CD4-positive, alpha-beta T cell treated with Interleukin-1 beta for 1 hour (primary cell): ENCODE measurements at regions not wholly inside any gene's neighbourhood (a gene's known extent, or its start where the extent isn't known, plus 50 kb on each side); places are given as distances from the start of the nearest gene placed in this dataset.

Experiments
- DNase-seq, 2 donors: peaks; one replicate each; pipeline ENCODE4 v3.0.0-alpha.2; 2020 to 2022

DNA sequence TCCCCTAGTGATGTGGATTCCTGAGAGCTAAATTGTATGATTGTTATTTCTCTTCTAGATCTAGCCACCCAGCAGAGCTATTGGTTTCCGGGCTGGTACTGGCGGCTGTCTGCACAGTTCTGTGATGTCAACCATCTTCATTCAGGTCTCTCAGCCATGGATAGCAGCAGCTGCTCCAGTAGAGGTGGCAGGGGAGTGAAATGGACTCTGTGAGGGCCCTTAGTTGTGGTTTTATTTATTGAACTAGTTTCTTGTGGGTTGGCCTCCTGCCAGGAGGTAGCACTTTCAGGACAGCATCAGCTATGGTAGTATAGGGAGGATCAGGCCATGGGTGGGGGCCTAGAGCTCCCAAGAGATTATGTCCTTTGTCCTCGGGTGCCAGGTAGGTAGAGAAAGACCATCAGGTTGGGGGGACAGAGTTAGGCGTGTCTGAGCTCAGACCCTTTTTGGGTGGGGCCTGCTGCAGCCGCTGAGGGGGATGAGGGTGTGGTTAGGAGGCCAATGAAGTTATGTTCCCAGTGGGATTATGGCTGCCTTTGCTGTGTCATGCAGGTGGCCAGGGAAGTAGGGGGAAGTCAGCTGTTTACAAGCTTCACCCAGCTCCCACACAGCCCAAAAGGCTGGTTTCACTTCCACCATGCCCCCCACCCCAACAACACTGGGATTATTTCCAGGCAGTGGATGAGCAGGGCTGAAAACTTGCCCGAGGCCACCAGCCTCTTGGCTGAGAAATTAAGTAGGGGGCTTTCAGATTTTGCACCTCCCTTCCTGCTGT is 55.1 kb upstream of the RGS4 start:
- no peak for DNase-seq

GRCh38 chr1:163006051-163006834 is 62.9 kb upstream of the RGS4 start:
- no peak for DNase-seq

DNA sequence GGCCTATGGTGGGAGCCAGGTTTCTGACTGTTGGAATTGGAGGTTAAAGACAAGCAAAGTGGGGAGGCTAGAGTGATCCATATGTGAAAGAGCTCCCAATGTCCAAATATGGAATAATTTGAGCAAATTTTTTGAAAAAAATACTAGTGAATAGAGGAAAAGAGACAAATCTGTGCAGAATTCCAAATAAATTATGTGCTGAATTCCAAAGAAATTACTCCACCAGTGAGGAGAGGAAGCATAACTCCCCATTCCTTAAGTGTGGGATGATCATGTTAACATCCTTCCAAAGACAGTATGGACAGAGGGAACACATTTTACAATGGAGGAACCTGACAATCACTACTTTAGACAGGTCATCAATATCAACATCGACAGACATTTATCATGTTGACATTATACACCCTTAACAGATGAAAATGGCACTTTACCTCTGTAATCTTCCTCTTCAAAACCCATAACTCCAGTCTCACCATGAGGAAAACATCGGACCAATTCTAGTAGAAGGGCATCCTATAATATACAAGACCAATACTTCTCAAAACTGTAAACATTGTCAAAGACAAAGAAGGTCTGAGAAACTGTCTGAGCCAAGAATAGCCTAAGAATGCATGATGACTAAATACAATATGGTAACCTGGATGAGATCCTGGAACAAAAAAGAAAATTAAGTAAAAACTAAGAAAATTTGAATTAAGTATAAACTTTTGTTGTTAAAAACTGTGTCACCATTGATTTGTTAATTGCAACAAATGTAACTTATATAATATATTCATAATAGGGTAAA is 71.5 kb upstream of the RGS4 start:
- DNase-seq, result no peak

DNA sequence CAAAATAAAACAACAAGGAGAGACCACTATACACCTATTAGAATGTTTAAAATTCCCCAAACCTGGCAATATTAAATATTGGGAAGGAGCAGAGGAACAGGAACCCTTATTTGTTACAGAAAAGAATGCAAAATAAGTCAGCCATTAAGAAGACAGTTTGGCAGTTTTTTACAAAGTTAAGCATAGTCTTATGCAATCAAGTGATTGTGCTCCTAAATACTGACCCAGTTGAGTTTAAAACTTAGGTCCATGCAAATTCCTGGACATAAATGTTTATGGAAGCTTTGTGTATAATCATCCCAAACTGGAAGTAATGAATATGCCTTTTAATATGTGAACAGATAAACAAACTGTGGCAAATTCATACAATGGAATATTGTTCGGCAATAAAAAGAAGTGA is 72.9 kb upstream of the RGS4 start:
- no peak for DNase-seq

- DNase-seq, result no peak
These were observed 74.2 kb upstream of the RGS4 start for GRCh38 chr1:162994921-162995320.

- DNase-seq, result no peak
These were observed 75.3 kb upstream of the RGS4 start for GRCh38 chr1:162993846-162994245.

GRCh38 chr1:162992945-162993344 is 76.2 kb upstream of the RGS4 start:
- no peak for DNase-seq

- no peak for DNase-seq
These were observed 77.7 kb upstream of the RGS4 start for GRCh38 chr1:162991444-162991843.

- DNase-seq, result no peak
These were observed 78.5 kb upstream of the RGS4 start for GRCh38 chr1:162990665-162991064.

DNA sequence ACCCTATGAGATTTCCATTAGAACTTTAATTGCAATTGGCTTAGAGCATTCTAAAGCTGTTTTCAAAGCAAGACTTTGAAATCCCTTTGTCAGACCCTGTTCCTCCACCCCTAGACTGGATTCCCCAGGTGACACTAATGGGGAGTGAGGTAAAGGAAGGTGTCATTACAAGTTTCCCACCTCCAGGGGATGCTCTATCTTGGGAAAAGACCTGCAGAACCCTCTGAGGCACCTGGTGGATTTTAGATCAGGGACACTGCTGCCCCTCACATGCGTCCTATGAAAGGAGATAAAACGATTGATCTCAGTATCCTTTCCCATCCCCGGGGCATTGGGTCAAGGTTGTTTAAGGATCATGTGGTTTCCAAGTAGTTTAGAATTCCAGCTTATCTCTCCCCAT is 80.3 kb upstream of the RGS4 start:
- no peak for DNase-seq

GRCh38 chr1:162987866-162988265 is 81.3 kb upstream of the RGS4 start:
- DNase-seq, result no peak

DNA sequence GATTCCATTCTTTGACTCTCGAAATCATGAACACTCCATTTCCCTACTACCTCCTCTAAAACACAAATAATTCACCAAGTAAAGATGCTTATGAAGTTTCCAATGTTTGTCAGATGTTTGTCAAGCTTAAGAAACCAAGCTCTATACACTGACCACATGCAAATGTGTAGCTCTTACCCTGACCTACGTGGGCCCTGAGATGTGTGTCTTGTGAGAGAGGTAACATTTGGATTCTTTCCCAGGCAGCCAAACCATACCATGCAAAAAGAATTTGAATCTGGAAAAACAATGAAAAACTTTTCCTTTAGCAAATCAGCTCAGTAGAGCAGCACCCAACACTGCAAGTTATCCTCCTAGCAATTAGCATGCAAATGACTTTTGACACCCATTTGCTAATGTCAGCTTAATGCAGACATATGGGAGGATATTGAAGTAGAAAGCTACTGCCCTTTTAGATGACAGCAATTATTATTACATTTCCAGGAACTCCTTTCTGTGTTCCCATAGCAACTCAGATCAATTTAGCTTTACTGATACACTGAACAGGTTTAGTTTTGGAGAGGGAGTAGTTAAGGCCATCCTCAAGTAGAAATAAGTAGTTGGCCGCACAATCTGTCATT is 83.2 kb upstream of the RGS4 start:
- no peak for DNase-seq

DNA sequence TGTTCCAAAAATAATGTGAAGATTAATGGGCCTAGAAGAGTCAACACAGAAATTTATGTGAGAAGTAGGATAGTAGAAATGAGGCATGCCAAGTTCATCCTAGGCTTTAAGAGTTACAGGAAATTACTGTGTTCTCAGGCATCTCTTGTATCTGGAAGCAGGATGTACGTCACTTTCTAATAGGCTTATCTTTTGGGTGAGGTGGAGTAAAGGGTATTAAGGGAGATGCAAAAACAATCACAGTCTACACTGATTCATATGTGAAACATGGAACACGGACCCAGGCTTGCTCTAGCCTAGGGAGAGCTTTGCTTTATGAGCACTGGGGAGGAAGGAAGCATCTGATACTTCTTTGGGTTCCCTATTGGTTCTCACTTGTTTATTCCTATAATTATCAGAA is 84.5 kb upstream of the RGS4 start:
- DNase-seq, result no peak

DNA sequence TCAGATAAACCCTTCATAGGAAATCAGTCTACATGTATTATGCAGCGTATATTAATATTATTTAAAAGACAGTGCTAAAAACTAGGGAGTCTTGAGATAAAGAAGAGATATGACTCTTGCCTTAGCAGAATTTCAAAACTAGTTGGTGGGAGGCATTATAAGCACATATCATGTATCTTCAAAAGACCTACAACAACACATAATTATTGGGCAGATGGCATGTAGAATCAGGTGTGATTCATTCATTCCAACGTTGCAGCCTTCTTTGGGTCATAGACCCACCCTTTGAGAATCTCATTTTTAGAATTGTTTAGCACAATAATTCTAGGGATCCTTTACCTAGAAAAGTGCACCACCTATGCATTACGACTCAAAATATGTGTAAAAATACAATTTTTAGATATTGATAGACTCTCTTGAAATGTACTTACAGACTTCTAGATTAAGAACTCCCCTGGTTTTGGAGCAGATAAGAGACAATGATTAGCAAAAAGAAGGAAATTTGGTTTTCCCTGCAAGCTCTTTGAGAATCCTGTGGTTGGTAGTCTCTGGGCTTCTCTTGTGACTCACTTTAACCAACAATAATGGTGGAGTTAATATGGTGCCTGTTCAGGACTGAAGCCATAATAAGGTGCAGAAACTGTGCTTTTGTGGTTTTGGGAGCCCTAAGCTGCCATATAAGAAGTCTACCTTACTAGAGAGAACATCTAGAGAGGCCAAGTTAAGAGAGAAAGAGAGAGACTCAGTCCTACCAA is 85.3 kb upstream of the RGS4 start:
- no peak for DNase-seq

DNA sequence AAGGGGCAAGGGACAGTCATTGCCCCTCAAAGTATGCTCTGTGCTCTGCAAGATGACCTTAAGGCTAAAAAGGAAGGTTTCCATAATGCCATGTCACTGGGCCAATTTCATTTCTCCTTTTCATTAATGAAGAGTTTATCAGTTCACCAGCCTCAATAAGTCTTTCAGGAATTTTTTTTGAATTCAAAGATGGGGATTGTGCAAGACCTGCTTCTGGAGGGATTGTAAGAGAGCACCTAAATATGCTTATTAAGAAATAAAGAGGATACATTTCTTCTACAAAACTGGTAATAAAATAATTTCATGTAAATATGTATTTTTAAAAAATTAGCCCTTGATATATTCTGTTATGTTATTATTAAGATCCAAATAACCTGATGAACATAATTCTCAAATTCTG is 86.8 kb upstream of the RGS4 start:
- no peak for DNase-seq

DNA sequence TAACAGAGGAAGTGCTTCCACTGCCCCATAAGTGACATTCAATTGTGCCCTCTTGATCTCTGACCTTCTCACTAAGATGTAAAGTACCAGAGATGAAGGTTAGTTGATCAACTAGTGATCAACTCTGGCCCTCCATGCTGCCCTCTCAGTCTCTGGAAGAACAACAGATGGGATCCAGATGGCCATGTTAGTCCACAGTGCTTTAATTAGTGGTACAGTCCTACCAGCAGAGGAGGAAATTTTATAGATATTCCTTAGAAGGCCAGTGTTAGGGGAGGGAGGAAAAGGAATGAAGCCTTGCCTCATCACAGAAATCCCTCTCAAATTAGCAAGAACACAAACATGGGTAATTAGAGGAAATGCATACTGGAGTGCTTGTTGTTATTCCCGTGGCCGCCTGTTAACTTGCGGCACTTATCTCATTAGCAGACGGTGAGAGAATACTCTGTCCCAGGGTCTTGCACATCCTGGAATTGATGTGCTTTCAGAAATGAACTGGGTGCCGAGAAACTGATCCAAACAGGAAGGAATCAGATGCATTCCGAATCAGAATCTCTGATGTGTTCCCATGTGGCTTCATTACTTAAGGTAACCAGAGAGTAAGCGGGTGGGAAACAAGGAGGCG is 91.1 kb upstream of the RGS4 start:
- no peak for DNase-seq

DNA sequence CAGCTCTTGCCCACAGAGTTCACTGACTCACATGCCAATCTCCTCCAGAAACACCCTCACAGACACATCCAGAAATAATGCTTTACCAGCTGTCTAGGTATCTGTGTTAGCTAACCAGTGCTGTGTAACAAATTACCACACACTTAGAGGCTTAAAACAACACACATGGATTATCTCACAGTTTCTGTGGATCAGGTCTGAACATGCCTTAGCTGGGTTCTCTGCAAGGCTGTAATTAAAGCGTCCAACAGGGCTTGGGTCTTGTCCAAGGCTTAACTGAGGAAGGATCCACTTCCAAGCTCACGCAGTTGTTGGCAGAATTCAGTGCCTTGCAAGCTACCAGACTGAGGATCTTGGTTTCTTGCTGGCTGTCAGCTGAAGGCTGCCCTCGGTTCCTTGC is 92.5 kb upstream of the RGS4 start:
- no peak for DNase-seq

DNA sequence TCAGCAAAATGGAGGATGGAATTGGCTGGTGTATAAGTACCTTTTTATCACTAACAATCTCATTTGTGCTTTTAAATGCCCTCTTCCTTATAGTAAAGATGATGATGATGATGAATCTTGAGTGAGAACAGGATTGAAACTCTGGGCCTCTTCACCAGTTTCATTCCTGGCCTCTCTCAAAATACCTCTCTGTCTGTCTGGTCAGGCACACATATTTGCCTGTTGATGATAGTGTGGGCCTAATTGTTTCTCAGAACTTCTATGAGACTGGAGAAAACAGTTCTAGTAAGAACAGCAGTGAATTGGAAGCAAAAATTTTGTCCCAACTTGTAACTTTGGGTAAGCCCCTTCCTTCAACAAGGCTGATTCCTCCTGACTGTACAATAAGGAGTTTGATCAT is 94.4 kb upstream of the RGS4 start:
- DNase-seq, result no peak

- no peak for DNase-seq
These were observed 95.8 kb upstream of the RGS4 start for GRCh38 chr1:162973381-162973795.

DNA sequence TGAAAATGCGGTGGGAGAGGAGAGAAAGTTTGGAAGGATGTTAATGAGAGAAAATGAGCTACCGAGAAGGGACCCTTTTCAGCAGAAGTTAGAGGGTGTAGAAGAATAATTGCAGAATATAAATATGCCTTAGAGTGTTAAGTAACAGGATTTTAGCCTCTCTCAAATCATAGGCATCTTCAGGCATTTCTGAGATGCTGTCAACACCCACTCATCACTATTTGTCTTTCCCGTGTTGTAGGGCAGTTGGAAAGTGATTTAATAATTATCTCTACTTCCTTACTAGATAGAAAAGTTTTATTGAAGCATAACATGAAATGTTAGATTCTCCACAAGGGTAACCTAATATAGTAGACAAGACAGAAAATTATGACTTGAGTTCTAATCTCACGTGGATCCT is 96.4 kb upstream of the RGS4 start:
- DNase-seq, result no peak

DNA sequence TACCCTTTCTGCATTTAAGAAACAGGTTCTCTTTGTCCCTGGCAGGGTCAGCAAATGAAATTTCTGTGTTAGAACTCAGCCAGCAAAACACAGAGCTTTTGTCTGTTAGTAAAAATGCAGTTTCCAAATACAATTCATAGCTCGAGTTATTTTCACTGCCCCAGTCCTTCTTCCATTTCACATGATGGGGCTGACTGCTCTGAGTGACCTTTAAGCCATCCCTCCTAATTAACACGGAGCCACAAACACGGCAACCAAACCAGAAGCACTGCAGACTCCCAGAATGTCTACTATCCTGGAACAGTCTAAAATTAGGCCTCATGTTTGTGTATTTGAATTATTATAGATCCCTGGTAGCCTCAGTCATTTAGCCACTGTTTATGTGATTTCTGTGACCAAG is 99.1 kb upstream of the RGS4 start:
- DNase-seq, result no peak

- DNase-seq, result no peak
These were observed 102.5 kb upstream of the RGS4 start for GRCh38 chr1:162966613-162967012.
